Motor neuron (in vitro differentiated cells): ENCODE measurements at regions not wholly inside any gene's neighbourhood (a gene's known extent, or its start where the extent isn't known, plus 50 kb on each side); places are given as distances from the start of the nearest gene placed in this dataset.
"Not testable (repeated sequence)": the region's sequence is repeated elsewhere in the genome, so short reads cannot be mapped to it uniquely, and the experiment has no call there.

Experiments
- ATAC-seq, 8 experiments: fragments of 200-7000 bp; cut with Tn5 transposase; replicated peaks in 6 of 8; 2 replicates each; pipeline ENCODE4 v1.8.0; 2021; ENCODE audit warnings: mild to moderate bottlenecking in 8 of 8, moderate library complexity in 8 of 8
- H3K27ac ChIP-seq, 2 donors: fragments of 250-450 bp; sonication (Bioruptor Pico); 2 replicates each; pipeline ENCODE4 v1.9.0; 2021; ENCODE audit warnings: antibody characterized with exemption in 2 of 2, mild to moderate bottlenecking in 2 of 2, moderate library complexity in 1 of 2
- H3K4me1 ChIP-seq, 2 donors: fragments of 250-450 bp; sonication (Bioruptor Pico); replicated peaks in 1 of 2; 2 replicates each; pipeline ENCODE4 v1.6.1; 2021; ENCODE audit warnings: antibody characterized with exemption in 2 of 2, mild to moderate bottlenecking in 2 of 2, moderate library complexity in 1 of 2
- H3K4me3 ChIP-seq, 5 donors: fragments of 250-450 bp; sonication (Bioruptor Pico); 2 replicates each; pipeline ENCODE4 v1.9.0; 2021; ENCODE audit warnings: antibody characterized with exemption in 5 of 5, mild to moderate bottlenecking in 5 of 5, moderate library complexity in 4 of 5
- WGBS, 10 experiments: fragments of 450-650 bp; shearing (Covaris generic); methylation state at CpG; one replicate each; pipeline ENCODE4 v1.0.0; 2022; 5-methylcytosine and 5-hydroxymethylcytosine counted together
- in situ Hi-C, 9 experiments: fragments of 400-800 bp; cut with MboI; loops; one replicate each; pipeline ENCODE4 v1.15.0; 2021; ENCODE audit warnings: low sequenced_read_pairs in 9 of 9, low pct_unique_long_range_greater_than_20kb in 2 of 9; ENCODE audit not compliant: unreplicated experiment in 9 of 9

DNA sequence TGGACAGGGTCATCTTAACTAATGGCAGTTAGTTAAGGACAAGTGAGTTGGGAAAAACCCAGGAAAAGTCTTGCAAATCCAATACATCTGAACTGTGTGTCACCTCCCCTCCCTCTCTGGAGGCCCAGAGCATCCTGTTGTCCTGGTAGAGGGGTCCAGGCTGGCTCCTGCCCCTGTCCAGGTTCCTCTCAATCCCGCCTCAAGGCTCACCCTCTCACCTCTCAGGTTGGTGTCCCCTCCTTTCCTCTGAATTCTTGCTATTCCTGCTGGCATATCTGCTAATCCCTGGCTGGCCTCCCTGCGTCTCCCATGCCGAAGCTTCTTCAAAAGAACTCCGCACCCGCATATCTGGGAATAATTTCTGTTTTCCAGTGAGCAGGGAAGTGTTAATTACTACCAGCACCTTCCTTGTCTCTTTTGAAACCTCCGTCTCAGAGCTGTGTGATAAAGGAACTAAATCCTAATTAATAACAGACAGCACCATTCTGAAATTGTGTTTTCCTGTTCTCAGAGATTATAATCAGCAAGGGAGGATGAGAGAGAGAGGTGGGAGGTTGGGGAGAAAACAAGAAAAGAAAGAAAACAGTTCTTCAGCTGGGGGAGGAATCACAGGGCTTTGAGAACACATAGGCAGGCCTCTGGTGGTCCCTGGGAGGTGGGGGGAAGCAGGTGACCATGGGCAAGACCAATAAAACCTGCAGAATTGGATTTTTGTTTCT, 568.0 kb downstream of the PTPRU start:
- Histone ChIP-seq H3K4me1 (peaks cover 0 to 17% of the 10 kb centered on the region in 2 donors), H3K4me3 (no peak overlapping the region), H3K27ac (no peak overlapping the region)
- in situ Hi-C loops: no loop called here
- ATAC-seq: no peak
- 28 to 90% (median 60%) methylated on average over 1 to 6 of the region's 6 CpGs; no CpG with 5 or more reads in 1 of the 10 experiments for WGBS, 10 experiments

- in situ Hi-C loops: no loop called here
- 75 to 100% (median 89%) methylated on average over 1 to 3 of the region's 4 CpGs; no CpG with 5 or more reads in 5 of the 10 experiments for WGBS, 10 experiments
These were observed 567.2 kb downstream of the PTPRU start for GRCh38 chr1:29803486-29803885.

GRCh38 chr1:29802181-29803068, 566.1 kb downstream of the PTPRU start:
- in situ Hi-C loops: no loop called here
- 2 to 88% (median 70%) methylated on average over 4 to 21 of the region's 21 CpGs; no CpG with 5 or more reads in 2 of the 10 experiments for WGBS, 10 experiments

More at GRCh38 chr1:29803486-29803885, 567.2 kb downstream of the PTPRU start:
- Histone ChIP-seq H3K4me1 (peaks cover 0 to 17% of the 10 kb centered on the region in 2 donors), H3K4me3 (no peak overlapping the region), H3K27ac (no peak overlapping the region)
- no peak for ATAC-seq

GRCh38 chr1:29801561-29801973, 565.2 kb downstream of the PTPRU start:
- no peak overlapping the region for H3K4me3 ChIP-seq
- in situ Hi-C loops: no loop called here
- H3K27ac ChIP-seq: no peak overlapping the region
- H3K4me1 ChIP-seq: peaks cover 0 to 9% of the 10 kb centered on the region in 2 donors
- WGBS, 10 experiments: 10 to 67% (median 48%) methylated on average over 1 to 7 of the region's 8 CpGs; no CpG with 5 or more reads in 4 of the 10 experiments
- peak in 5 of 8 experiments; percentile 21 to 54 (median 40) for ATAC-seq

More at GRCh38 chr1:29802181-29803068, 566.1 kb downstream of the PTPRU start:
- Histone ChIP-seq H3K4me1 (peaks cover 0 to 13% of the 10 kb centered on the region in 2 donors), H3K27ac (no peak overlapping the region), H3K4me3 (no peak overlapping the region)
- peak in 4 of 8 experiments; percentile 16 to 73 (median 57) for ATAC-seq

GRCh38 chr1:29801003-29801402, 564.7 kb downstream of the PTPRU start:
- Histone ChIP-seq H3K27ac (no peak overlapping the region), H3K4me3 (no peak overlapping the region), H3K4me1 (peaks cover 0 to 9% of the 10 kb centered on the region in 2 donors)
- WGBS, 10 experiments: 17 to 100% (median 77%) methylated on average over 1 to 4 of the region's 4 CpGs; no CpG with 5 or more reads in 4 of the 10 experiments
- in situ Hi-C loops: no loop called here
- ATAC-seq: no peak

DNA sequence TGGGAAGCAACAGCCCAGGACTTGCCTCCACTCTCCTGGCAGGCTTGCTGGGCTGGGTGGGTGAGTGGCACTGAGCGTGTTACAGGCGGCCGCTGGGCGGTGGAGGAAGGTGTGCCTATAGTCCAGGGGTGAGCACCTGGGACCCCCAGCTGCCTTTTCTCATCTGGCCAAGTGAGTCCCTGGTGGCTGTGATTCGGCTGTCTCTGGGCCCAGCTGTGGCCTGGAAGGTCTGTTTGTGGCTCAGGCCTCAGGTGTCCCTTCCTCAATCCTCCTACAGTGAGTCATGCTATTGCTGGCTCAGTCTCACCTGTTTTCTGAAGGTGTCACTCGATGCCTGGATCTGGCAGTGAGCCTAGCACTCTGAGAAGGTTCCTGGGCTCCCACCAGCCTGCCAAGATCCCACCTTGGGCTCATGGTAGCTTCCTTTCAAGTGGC, 564.2 kb downstream of the PTPRU start:
- H3K4me3 ChIP-seq: no peak overlapping the region
- H3K27ac ChIP-seq: no peak overlapping the region
- no peak for ATAC-seq
- 0 to 96% (median 83%) methylated on average over 1 to 4 of the region's 6 CpGs; no CpG with 5 or more reads in 5 of the 10 experiments for WGBS, 10 experiments
- peaks cover 0 to 9% of the 10 kb centered on the region in 2 donors for H3K4me1 ChIP-seq
- in situ Hi-C loops: no loop called here

GRCh38 chr1:29800120-29800519, 563.8 kb downstream of the PTPRU start:
- no peak for ATAC-seq
- 85 to 100% (median 88%) methylated on average over 1 to 4 of the region's 5 CpGs; no CpG with 5 or more reads in 6 of the 10 experiments for WGBS, 10 experiments
- H3K4me1 ChIP-seq: peaks cover 0 to 9% of the 10 kb centered on the region in 2 donors
- in situ Hi-C loops: no loop called here
- H3K27ac ChIP-seq: no peak overlapping the region
- H3K4me3 ChIP-seq: no peak overlapping the region

DNA sequence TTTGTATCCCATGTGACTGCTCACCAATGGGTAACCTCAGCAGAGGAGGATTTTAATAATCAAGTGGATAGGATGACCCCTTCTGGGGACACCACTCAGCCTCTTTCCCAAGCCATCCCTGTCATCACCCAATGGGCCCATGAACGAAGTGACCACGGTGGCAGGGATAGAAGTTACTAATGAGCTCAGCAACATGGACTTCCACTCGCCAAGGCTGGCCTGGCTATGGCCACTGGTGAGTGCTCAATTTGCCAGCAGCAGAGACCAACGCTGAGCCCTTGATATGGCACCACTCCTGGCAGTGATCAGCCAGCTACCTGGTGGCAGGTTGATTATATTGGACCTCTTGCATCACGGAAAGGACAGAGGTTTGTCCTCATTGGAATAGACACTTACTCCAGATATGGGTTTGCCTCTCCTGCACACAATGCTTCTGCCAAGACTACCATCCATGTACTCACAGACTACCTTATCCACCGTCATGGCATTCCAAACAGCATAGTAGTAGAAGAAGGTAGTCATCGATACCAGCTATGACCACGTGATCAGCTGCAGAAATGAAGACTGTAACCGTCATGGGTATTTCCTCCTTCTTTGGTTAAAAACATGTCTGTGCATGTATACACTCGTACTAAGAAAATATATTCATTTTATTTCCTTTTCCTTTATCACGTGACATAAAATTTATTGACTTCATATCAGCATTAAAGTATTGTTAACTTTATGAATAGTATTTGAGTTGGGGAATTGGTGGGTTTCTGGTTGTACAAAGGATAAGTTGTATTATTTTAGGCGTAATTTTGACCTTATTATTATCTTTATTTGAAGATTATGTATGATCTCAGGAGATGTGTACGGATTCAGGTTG, 562.6 kb downstream of the PTPRU start:
- WGBS, 10 experiments: 0 to 90% (median 66%) methylated on average over 2 to 12 of the region's 13 CpGs
- Histone ChIP-seq H3K27ac (no peak overlapping the region), H3K4me1 (peaks cover 0 to 9% of the 10 kb centered on the region in 2 donors), H3K4me3 (no peak overlapping the region)
- ATAC-seq: no peak
- in situ Hi-C loops: loop anchor here in 5 of 9 experiments (10.0 to 25.0 kb wide), 3 partner anchors 286 to 888 kb away; no protein-coding TSS in a partner anchor

DNA sequence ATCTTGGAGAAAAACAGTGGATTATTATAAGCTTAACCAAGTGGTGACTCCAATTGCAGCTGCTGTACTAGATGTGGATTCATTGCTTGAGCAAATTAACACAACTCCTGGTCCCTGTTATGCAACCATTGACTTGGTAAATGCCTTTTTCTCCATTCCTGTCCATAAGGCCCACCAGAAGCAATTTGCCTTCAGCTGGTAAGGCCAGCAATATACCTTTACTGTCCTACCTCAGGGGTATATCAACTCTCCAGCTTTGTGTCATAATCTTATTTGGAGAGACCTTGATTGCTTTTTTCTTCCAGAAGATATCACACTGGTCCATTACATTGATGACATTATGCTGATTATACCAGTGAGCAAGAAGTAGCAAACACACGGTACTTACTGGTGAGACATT, 560.8 kb downstream of the PTPRU start:
- H3K4me1 ChIP-seq: peaks cover 0 to 14% of the 10 kb centered on the region in 2 donors
- in situ Hi-C loops: loop anchor here in 5 of 9 experiments (10.0 to 25.0 kb wide), 3 partner anchors 288 to 890 kb away; no protein-coding TSS in a partner anchor
- not testable (repeated sequence) for H3K27ac ChIP-seq, H3K4me3 ChIP-seq, ATAC-seq
- 0 to 100% (median 80%) methylated on average over 1 of the region's 1 CpG; no CpG with 5 or more reads in 4 of the 10 experiments for WGBS, 10 experiments

DNA sequence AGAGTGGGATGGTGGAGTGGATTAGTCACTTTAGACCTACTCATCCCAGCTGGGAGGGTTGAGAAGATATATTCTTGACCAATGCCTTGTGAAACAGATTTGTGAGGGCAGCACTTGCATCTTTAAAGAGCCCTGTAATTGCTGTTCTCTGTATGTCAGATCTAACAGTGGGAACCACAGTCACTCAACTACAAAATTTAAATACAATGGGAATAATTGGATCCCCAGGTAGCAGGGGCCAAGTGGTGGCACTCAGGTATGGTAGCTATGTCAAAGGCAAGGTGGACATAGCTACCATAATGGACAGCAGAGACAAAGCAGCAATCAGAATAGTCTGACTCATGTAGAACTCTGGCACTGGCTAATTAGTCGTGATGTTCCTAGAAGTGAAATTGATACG, 559.6 kb downstream of the PTPRU start:
- not testable (repeated sequence) for H3K27ac ChIP-seq, ATAC-seq, H3K4me3 ChIP-seq, H3K4me1 ChIP-seq
- WGBS, 10 experiments: 0 to 70% (median 57%) methylated on average over 1 to 2 of the region's 2 CpGs; no CpG with 5 or more reads in 4 of the 10 experiments
- in situ Hi-C loops: loop anchor here in 5 of 9 experiments (10.0 to 25.0 kb wide), 3 partner anchors 289 to 891 kb away; no protein-coding TSS in a partner anchor

- in situ Hi-C loops: loop anchor here in 5 of 9 experiments (10.0 to 25.0 kb wide), 3 partner anchors 291 to 894 kb away; no protein-coding TSS in a partner anchor
- WGBS, 10 experiments: 27 to 83% (median 62%) methylated on average over 2 to 5 of the region's 8 CpGs; no CpG with 5 or more reads in 3 of the 10 experiments
- Histone ChIP-seq H3K4me3 (no peak overlapping the region), H3K27ac (no peak overlapping the region), H3K4me1 (peaks cover 0 to 8% of the 10 kb centered on the region in 2 donors)
- peak in 2 of 8 experiments; percentile 4 for ATAC-seq
These were observed 557.5 kb downstream of the PTPRU start for GRCh38 chr1:29793653-29794348.
